ENCODE measurements at regions not wholly inside any gene's neighbourhood (a gene's known extent, or its start where the extent isn't known, plus 50 kb on each side); places are given as distances from the start of the nearest gene placed in this dataset.

DNA sequence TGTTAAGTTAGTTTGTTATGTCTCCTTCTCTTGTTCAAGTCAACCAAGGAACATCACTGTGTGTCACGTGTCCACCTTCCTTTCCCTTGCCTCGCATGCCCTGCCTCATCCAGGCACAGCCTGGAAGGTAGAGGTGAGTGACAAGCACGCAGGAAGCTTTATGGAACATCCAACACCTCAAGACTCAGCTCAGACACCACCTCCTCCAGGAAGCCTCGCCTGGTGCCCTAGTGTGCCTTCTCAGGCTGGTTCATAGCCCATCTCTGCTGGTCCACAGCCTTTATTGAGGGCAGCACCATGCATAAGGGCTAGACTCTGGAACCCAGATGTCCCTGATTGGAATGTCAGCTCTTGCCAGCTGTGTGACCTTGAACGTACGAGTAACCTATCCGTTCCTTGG is 224.3 kb downstream of the ANKRD60 start:
- TF ChIP-seq POLR2AphosphoS5 (IDR thresholded peaks at IDR 0.05; ENCODE audit: low read depth, low read length) (no peak), TAF1 (IDR thresholded peaks at IDR 0.05; ENCODE audit: borderline replicate concordance, insufficient read depth, low read length) (no peak), FOXP2 (optimal IDR thresholded peaks at IDR 0.05; ENCODE audit: borderline replicate concordance, extremely low read depth, extremely low read length, insufficient read depth) (no peak), SIN3A (IDR thresholded peaks at IDR 0.05; ENCODE audit: borderline replicate concordance, insufficient read depth, low read length) (no peak)
- TF ChIP-seq, protein P1, sequence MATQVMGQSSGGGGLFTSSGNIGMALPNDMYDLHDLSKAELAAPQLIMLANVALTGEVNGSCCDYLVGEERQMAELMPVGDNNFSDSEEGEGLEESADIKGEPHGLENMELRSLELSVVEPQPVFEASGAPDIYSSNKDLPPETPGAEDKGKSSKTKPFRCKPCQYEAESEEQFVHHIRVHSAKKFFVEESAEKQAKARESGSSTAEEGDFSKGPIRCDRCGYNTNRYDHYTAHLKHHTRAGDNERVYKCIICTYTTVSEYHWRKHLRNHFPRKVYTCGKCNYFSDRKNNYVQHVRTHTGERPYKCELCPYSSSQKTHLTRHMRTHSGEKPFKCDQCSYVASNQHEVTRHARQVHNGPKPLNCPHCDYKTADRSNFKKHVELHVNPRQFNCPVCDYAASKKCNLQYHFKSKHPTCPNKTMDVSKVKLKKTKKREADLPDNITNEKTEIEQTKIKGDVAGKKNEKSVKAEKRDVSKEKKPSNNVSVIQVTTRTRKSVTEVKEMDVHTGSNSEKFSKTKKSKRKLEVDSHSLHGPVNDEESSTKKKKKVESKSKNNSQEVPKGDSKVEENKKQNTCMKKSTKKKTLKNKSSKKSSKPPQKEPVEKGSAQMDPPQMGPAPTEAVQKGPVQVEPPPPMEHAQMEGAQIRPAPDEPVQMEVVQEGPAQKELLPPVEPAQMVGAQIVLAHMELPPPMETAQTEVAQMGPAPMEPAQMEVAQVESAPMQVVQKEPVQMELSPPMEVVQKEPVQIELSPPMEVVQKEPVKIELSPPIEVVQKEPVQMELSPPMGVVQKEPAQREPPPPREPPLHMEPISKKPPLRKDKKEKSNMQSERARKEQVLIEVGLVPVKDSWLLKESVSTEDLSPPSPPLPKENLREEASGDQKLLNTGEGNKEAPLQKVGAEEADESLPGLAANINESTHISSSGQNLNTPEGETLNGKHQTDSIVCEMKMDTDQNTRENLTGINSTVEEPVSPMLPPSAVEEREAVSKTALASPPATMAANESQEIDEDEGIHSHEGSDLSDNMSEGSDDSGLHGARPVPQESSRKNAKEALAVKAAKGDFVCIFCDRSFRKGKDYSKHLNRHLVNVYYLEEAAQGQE (IDR thresholded peaks at IDR 0.05; ENCODE audit: insufficient read depth in 1 of 2, low read depth in 2 of 2, low read length in 2 of 2) = no peak

- TF ChIP-seq TAF1 (IDR thresholded peaks at IDR 0.05; ENCODE audit: borderline replicate concordance, insufficient read depth, low read length) (no peak), FOXP2 (optimal IDR thresholded peaks at IDR 0.05; ENCODE audit: borderline replicate concordance, extremely low read depth, extremely low read length, insufficient read depth) (no peak), POLR2AphosphoS5 (IDR thresholded peaks at IDR 0.05; ENCODE audit: low read depth, low read length) (no peak)
- TF ChIP-seq, protein P1 (IDR thresholded peaks at IDR 0.05; ENCODE audit: insufficient read depth in 1 of 2, low read depth in 2 of 2, low read length in 2 of 2) = no peak
Observed at GRCh38 chr20:58003525-58003924, 224.9 kb downstream of the ANKRD60 start.

DNA sequence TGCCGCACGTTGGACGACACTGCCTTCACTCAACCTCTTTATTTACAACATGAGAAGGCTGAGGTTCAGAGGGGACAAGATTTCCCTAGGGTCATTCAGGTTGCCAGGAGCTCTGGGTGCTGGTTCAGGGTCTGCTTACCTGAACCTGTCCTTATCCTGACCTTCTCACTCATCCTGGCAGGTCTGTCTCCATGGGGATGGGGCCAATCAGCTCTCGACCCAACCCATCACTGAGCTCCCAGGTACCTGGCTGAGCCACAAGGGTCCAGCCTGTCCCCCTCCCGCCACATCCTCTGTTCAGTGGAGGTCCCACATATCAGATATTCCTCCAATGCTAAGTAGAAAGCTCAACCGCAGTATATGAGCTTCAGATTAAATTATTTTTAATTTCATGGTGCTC is 225.6 kb downstream of the ANKRD60 start:
- TF ChIP-seq FOXP2 (optimal IDR thresholded peaks at IDR 0.05; ENCODE audit: borderline replicate concordance, extremely low read depth, extremely low read length, insufficient read depth) = no peak
- no peak for TF ChIP-seq TAF1 (IDR thresholded peaks at IDR 0.05; ENCODE audit: borderline replicate concordance, insufficient read depth, low read length)
- TF ChIP-seq, protein P1 (IDR thresholded peaks at IDR 0.05; ENCODE audit: insufficient read depth in 1 of 2, low read depth in 2 of 2, low read length in 2 of 2) = no peak
- no peak for TF ChIP-seq POLR2AphosphoS5 (IDR thresholded peaks at IDR 0.05; ENCODE audit: low read depth, low read length)
- no peak for TF ChIP-seq SIN3A (IDR thresholded peaks at IDR 0.05; ENCODE audit: borderline replicate concordance, insufficient read depth, low read length)

DNA sequence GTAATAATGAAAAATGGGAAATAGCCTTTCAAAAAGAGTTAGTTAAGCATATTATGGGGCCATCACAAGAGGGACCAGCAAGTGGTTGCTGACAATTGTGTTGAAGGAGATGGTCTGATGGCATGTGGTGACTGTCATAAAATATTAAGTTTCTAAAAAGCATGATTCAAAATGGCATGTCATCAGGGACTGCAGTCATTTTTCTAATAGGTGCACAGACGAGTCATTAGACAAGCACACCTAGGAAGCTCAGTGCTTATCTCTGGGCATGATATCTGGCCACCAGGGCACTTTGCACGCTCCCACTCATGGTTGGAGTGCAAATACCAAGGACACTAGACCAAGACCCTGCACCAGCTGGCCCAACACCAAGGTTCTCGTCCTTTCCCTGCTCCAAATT is 226.5 kb downstream of the ANKRD60 start:
- TF ChIP-seq FOXP2 (optimal IDR thresholded peaks at IDR 0.05; ENCODE audit: borderline replicate concordance, extremely low read depth, extremely low read length, insufficient read depth) (no peak), POLR2AphosphoS5 (IDR thresholded peaks at IDR 0.05; ENCODE audit: low read depth, low read length) (no peak), TAF1 (IDR thresholded peaks at IDR 0.05; ENCODE audit: borderline replicate concordance, insufficient read depth, low read length) (no peak), SIN3A (IDR thresholded peaks at IDR 0.05; ENCODE audit: borderline replicate concordance, insufficient read depth, low read length) (no peak)
- TF ChIP-seq, protein P1 (IDR thresholded peaks at IDR 0.05; ENCODE audit: insufficient read depth in 1 of 2, low read depth in 2 of 2, low read length in 2 of 2) = no peak

GRCh38 chr20:58001381-58001780 is 227.1 kb downstream of the ANKRD60 start:
- TF ChIP-seq, protein P1 (IDR thresholded peaks at IDR 0.05; ENCODE audit: insufficient read depth in 1 of 2, low read depth in 2 of 2, low read length in 2 of 2) = no peak
- TF ChIP-seq FOXP2 (optimal IDR thresholded peaks at IDR 0.05; ENCODE audit: borderline replicate concordance, extremely low read depth, extremely low read length, insufficient read depth) (no peak), TAF1 (IDR thresholded peaks at IDR 0.05; ENCODE audit: borderline replicate concordance, insufficient read depth, low read length) (no peak), SIN3A (IDR thresholded peaks at IDR 0.05; ENCODE audit: borderline replicate concordance, insufficient read depth, low read length) (no peak), POLR2AphosphoS5 (IDR thresholded peaks at IDR 0.05; ENCODE audit: low read depth, low read length) (no peak)
